ENCODE measurements at regions not wholly inside any gene's neighbourhood (a gene's known extent, or its start where the extent isn't known, plus 50 kb on each side); places are given as distances from the start of the nearest gene placed in this dataset.

- FAIRE-seq, result no peak
- Histone ChIP-seq H3K36me3 (ENCODE audit: control insufficient read depth in 2 of 2, extremely low read depth in 1 of 2, insufficient read depth in 2 of 2, low read length in 2 of 2) (no peaks in the 10 kb centered on the region), H3K4me3 (replicated peaks in 1 of 3; ENCODE audit: insufficient read depth in 1 of 3, low read depth in 1 of 3, low read length in 3 of 3) (no peak overlapping the region), H3K9me3 (replicated peaks; ENCODE audit: control insufficient read depth, insufficient read depth, low read length) (no peaks in the 10 kb centered on the region), H3K9ac (replicated peaks; ENCODE audit: extremely low read depth, insufficient read depth, low read length) (no peak overlapping the region), H3K27ac (ENCODE audit: insufficient read depth, low read depth, low read length) (no peak overlapping the region), H4K20me1 (replicated peaks; ENCODE audit: control insufficient read depth, extremely low read depth, insufficient read depth, low read length) (no peaks in the 10 kb centered on the region), H3K4me2 (ENCODE audit: insufficient read depth, low read length) (no peak overlapping the region), H3K4me1 (ENCODE audit: control insufficient read depth, extremely low read depth, insufficient read depth, low read length) (peaks cover 2% of the 10 kb centered on the region), H3K27me3 (ENCODE audit: control insufficient read depth in 2 of 2, insufficient read depth in 2 of 2, low read length in 2 of 2) (no peaks in the 10 kb centered on the region), H3K9me1 (replicated peaks; ENCODE audit: control insufficient read depth, extremely low read depth, insufficient read depth, low read length) (no peaks in the 10 kb centered on the region), H2AFZ (ENCODE audit: low read depth, low read length) (no peak overlapping the region), H3K79me2 (ENCODE audit: control insufficient read depth, insufficient read depth, low read length) (no peaks in the 10 kb centered on the region)
- ChIA-PET POLR2A (no interaction called here), CTCF (no interaction called here)
- no TSS peak for BruUV-seq (replicated peaks)
- intact Hi-C loops (cut with micrococcal nuclease), result no loop called here
- TF ChIP-seq GATA2 (IDR thresholded peaks at IDR 0.05; ENCODE audit: insufficient read depth, insufficient read length, low read depth, low read length) (no peak), POLR2A (IDR thresholded peaks at IDR 0.05; ENCODE audit: low read depth, low read length) (no peak), MAX (IDR thresholded peaks at IDR 0.05; ENCODE audit: insufficient read depth, insufficient read length) (no peak), JUN (IDR thresholded peaks at IDR 0.05; ENCODE audit: borderline replicate concordance, insufficient read depth, insufficient read length, low read depth) (no peak), MYC (IDR thresholded peaks at IDR 0.05; ENCODE audit: low read depth, low read length) (no peak), FOS (IDR thresholded peaks at IDR 0.05; ENCODE audit: borderline replicate concordance, insufficient read depth, low read length) (no peak), POLR2AphosphoS5 (IDR thresholded peaks at IDR 0.05; ENCODE audit: insufficient read depth, low read depth, low read length) (no peak), EZH2 (IDR thresholded peaks at IDR 0.05; ENCODE audit: borderline replicate concordance, low read depth, low read length, severe bottlenecking) (no peak)
- TF ChIP-seq, protein P1, sequence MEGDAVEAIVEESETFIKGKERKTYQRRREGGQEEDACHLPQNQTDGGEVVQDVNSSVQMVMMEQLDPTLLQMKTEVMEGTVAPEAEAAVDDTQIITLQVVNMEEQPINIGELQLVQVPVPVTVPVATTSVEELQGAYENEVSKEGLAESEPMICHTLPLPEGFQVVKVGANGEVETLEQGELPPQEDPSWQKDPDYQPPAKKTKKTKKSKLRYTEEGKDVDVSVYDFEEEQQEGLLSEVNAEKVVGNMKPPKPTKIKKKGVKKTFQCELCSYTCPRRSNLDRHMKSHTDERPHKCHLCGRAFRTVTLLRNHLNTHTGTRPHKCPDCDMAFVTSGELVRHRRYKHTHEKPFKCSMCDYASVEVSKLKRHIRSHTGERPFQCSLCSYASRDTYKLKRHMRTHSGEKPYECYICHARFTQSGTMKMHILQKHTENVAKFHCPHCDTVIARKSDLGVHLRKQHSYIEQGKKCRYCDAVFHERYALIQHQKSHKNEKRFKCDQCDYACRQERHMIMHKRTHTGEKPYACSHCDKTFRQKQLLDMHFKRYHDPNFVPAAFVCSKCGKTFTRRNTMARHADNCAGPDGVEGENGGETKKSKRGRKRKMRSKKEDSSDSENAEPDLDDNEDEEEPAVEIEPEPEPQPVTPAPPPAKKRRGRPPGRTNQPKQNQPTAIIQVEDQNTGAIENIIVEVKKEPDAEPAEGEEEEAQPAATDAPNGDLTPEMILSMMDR (IDR thresholded peaks at IDR 0.05; ENCODE audit: extremely low read depth in 1 of 2, insufficient read depth in 1 of 2, low read depth in 1 of 2, low read length in 2 of 2), result no peak
- dilution Hi-C loops (cut with MboI; ENCODE audit: extremely low pct_ligation_motif_present, low sequenced_read_pairs), result no loop called here
- no peak for DNase-seq (ENCODE audit: low read depth, low spot score)
These were observed 798.3 kb downstream of the MAT2B start for GRCh38 chr5:164303646-164304215.

Data from endothelial cell of umbilical vein (primary cell).